ENCODE measurements at regions not wholly inside any gene's neighbourhood (a gene's known extent, or its start where the extent isn't known, plus 50 kb on each side); places are given as distances from the start of the nearest gene placed in this dataset.

GRCh38 chr9:694403-695154 is 146.9 kb upstream of the DMRT1 start:
- DNase-seq = no peak

- DNase-seq = no peak
Measured at GRCh38 chr9:695252-695651, 146.2 kb upstream of the DMRT1 start.

GRCh38 chr9:696332-697323 is 144.9 kb upstream of the DMRT1 start:
- DNase-seq = no peak

- no peak for DNase-seq
Measured at GRCh38 chr9:698276-698675, 143.2 kb upstream of the DMRT1 start.

GRCh38 chr9:698954-699353 is 142.5 kb upstream of the DMRT1 start:
- DNase-seq = no peak

GRCh38 chr9:699396-699795 is 142.1 kb upstream of the DMRT1 start:
- no peak for DNase-seq

GRCh38 chr9:700365-701282 is 140.9 kb upstream of the DMRT1 start:
- DNase-seq = no peak

GRCh38 chr9:703392-703791 is 138.1 kb upstream of the DMRT1 start:
- no peak for DNase-seq

- DNase-seq = peak; percentile 9
Measured at GRCh38 chr9:706073-706472, 135.4 kb upstream of the DMRT1 start.

- DNase-seq = peak; percentile 46
Measured at GRCh38 chr9:706606-707459, 134.7 kb upstream of the DMRT1 start.

GRCh38 chr9:708182-708550 is 133.3 kb upstream of the DMRT1 start:
- DNase-seq = peak; percentile 5

- DNase-seq = peak; percentile 18
Measured at GRCh38 chr9:708551-709432, 132.7 kb upstream of the DMRT1 start.

- DNase-seq = no peak
Measured at GRCh38 chr9:710951-711745, 130.3 kb upstream of the DMRT1 start.

- no peak for DNase-seq
Measured at GRCh38 chr9:711761-712553, 129.5 kb upstream of the DMRT1 start.

GRCh38 chr9:712643-713042 is 128.9 kb upstream of the DMRT1 start:
- no peak for DNase-seq

- no peak for DNase-seq
Measured at GRCh38 chr9:713091-713490, 128.4 kb upstream of the DMRT1 start.

GRCh38 chr9:714675-715074 is 126.8 kb upstream of the DMRT1 start:
- no peak for DNase-seq

- no peak for DNase-seq
Measured at GRCh38 chr9:715300-715699, 126.2 kb upstream of the DMRT1 start.

- DNase-seq = peak; percentile 2
Measured at GRCh38 chr9:715743-716400, 125.6 kb upstream of the DMRT1 start.
